Fibroblast of pulmonary artery (primary cell): ENCODE measurements at regions not wholly inside any gene's neighbourhood (a gene's known extent, or its start where the extent isn't known, plus 50 kb on each side); places are given as distances from the start of the nearest gene placed in this dataset.

Experiments used
- DNase-seq: peaks from one replicate; pipeline ENCODE4 v3.0.0-alpha.2; 2010; ENCODE audit warnings: low read depth
- H3K4me3 ChIP-seq: replicated peaks from 2 replicates; pipeline ENCODE4 v1.5.1; 2011; ENCODE audit warnings: low read depth, mild to moderate bottlenecking, control low read depth, low read length, moderate library complexity
- CTCF ChIP-seq: IDR thresholded peaks from 2 replicates; pipeline ENCODE4 v1.5.1; 2011; ENCODE audit warnings: mild to moderate bottlenecking, control low read depth, low read length, inconsistent platforms; ENCODE audit errors: missing control alignments

- no peak overlapping the region for H3K4me3 ChIP-seq
- no peak for DNase-seq
- TF ChIP-seq CTCF = no peak
Observed at GRCh38 chr12:130076126-130076525, 86.1 kb upstream of the FZD10 start.

GRCh38 chr12:130076752-130077151 is 85.5 kb upstream of the FZD10 start:
- no peak overlapping the region for H3K4me3 ChIP-seq
- TF ChIP-seq CTCF = no peak
- no peak for DNase-seq

DNA sequence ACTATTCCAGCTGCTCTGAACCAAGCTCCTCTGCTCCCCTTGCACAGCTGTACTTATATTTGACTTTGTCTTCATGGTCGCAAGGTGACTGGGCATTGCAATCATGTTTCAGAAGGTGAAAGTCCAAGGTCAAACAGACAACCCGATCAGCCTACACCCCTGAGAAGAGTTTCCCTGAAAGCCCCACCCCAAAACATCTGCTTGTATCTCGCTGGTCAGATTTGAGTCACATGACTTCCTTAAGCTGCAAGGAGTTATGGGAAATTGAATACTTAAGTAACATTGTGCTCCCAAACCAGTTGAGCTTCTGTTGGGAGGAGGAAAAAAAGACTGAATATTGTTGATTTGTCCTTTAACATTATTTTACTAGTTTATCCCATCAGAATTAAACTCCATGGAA is 83.4 kb upstream of the FZD10 start:
- TF ChIP-seq CTCF = no peak
- no peak overlapping the region for H3K4me3 ChIP-seq
- no peak for DNase-seq

GRCh38 chr12:130079279-130079678 is 83.0 kb upstream of the FZD10 start:
- no peak for DNase-seq
- no peak for TF ChIP-seq CTCF
- no peak overlapping the region for H3K4me3 ChIP-seq

DNA sequence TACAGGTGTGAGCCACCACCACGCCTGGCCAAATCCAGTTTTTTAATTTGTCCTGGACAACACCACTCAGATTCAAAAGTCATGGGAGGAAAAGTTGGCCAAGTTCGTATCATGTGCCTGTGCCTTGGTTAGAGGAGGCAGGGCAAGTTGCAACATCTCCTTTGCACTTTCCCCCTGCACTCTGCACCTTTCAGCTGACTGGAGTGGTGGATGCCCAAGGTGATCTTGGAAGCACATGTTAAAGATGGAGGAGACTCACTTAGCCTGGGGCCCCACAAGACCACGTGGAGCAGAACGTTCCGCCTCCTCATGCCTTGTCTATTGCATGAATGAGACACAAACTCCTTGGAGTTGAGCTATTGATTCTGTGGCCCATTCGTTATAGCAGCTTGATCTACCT is 82.1 kb upstream of the FZD10 start:
- no peak for DNase-seq
- no peak for TF ChIP-seq CTCF
- H3K4me3 ChIP-seq = no peak overlapping the region

- no peak for DNase-seq
- no peak for TF ChIP-seq CTCF
- no peak overlapping the region for H3K4me3 ChIP-seq
Observed at GRCh38 chr12:130081117-130081805, 81.0 kb upstream of the FZD10 start.

DNA sequence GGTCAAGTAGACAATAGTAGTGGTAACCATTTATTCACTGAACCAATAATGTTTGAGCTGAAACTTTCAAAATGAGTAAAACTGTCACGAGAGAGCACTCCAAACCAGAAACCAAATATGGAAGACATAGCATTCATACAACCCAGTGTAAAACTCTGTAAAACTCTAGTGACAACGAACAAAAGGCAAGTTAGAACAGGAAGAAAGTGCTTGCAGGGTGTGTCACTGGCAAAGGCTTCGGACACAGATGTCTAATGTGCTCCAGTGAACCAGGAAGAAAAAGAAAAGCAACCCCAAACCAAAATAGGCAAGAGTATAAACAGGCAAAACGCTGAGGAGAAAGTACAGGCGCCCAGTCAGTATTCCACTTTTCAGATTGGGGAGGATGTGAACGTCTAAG is 79.3 kb upstream of the FZD10 start:
- H3K4me3 ChIP-seq = no peak overlapping the region
- TF ChIP-seq CTCF = no peak
- no peak for DNase-seq
